KBM-7 (cell line): ENCODE measurements at regions not wholly inside any gene's neighbourhood (a gene's known extent, or its start where the extent isn't known, plus 50 kb on each side); places are given as distances from the start of the nearest gene placed in this dataset.

Experiments
- DNase-seq: peaks from one replicate; pipeline ENCODE4 v3.0.0-alpha.2; 2015
- in situ Hi-C: fragments of 300-500 bp; cut with MboI; formaldehyde crosslinking; loops from 2 replicates; pipeline ENCODE4 v1.14.3; 2020; ENCODE audit warnings: low sequenced_read_pairs, low pct_unique_long_range_greater_than_20kb, mixed read lengths

DNA sequence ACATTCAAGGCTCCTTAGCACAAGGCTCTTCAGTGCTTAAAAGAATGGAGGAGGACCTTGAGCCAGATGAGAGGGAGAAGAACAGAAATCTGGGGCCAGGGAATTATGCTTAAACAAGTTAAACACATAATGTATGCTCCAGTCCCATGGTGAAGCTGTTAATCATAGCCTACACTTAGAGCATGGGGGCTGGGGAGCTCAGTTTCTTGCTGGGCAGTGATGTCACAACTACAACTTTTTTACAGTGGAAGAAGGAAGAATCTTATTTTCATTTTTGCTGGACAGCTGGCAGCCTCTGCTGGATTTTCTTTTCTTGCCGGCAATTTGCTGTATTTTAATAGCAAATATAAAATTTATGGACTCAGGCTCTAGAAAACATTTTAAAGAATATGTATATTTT, 432.5 kb downstream of the CD109 start:
- no peak for DNase-seq
- in situ Hi-C loops = no loop called here

GRCh38 chr6:74117113-74117512, 421.1 kb downstream of the CD109 start:
- no peak for DNase-seq
- in situ Hi-C loops = no loop called here

DNA sequence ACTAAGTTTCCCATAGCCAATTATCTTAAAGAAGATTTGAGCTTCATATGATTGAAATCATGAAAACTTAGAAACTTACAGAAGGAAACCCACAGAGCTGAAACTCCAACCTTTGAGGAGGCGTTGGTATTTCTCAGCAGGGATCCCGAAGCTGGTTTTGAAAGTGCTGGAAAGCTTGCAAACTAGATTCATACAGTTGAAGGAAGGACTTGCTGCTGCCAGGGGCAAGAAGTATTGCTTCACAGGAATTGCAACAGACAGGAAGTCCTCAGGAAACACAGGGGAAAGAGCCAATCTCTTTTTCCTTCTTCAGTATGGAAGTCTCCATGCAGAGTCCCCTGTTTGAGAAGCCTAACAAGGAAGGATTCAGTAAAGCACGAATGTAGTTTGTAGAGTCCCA, 419.7 kb downstream of the CD109 start:
- no peak for DNase-seq
- in situ Hi-C loops = no loop called here

DNA sequence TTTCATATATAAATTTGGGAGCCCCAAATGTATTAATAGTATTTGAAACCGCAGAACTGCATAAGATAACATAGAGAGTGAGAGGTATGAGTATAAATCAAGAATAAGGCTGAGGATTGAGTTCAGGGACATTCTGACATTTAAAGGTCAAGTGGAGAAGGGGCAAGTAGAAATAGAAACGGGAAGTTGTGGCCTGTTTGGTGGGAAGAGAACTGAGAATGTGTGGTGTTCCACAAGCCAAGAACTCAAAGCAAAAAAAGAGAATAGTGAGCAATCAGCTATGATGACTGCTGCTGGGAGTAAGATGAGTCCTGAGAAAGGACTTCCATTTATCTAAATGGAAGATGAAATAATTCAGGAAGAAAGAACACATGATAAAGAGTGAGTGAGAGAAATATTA, 418.4 kb downstream of the CD109 start:
- DNase-seq = peak; percentile 43
- in situ Hi-C loops = no loop called here

GRCh38 chr6:74113901-74114300, 417.9 kb downstream of the CD109 start:
- DNase-seq = no peak
- in situ Hi-C loops = no loop called here

GRCh38 chr6:74103417-74103816, 407.4 kb downstream of the CD109 start:
- DNase-seq = no peak
- in situ Hi-C loops = no loop called here

GRCh38 chr6:74100719-74101287, 404.8 kb downstream of the CD109 start:
- DNase-seq = no peak
- in situ Hi-C loops = no loop called here

DNA sequence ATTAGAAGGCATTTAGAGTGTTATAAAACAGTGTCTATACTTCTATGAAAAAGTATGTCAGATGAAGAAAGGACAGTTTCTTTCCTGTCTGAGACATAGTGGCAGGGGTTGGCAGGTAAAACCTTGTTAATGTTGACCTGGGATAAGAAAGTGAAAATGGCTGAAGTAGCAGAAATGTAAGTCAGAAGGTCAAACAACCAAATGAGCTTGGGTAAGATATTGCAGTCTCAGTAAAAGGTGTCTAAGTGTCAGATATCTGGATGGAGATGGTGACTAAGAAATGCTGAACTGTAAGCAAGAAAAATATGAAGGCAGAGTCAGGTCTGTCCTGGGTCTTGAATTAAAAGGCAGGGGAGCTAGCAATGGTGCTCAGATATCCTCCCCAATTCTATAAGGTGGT, 400.3 kb downstream of the CD109 start:
- in situ Hi-C loops = no loop called here
- DNase-seq = no peak

DNA sequence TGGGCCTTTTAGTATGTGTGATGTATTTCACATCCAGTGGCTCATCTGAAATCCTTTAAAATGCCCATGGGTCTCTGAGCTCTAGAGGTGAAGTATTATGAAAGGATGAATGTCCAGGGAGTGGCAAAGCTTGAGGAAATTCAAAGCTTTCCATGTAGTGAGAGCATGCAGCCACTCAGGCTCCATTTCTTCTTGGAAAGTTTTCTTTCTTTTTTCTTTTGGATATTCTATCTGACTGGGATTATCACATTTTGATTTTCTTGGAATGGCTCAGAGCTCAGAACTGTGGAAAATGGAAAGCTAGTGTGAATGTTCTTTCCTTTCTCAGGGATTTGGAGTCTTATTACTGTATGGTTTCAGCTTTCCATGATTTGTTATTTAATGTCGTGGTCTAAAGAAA, 397.4 kb downstream of the CD109 start:
- DNase-seq = no peak
- in situ Hi-C loops = no loop called here

DNA sequence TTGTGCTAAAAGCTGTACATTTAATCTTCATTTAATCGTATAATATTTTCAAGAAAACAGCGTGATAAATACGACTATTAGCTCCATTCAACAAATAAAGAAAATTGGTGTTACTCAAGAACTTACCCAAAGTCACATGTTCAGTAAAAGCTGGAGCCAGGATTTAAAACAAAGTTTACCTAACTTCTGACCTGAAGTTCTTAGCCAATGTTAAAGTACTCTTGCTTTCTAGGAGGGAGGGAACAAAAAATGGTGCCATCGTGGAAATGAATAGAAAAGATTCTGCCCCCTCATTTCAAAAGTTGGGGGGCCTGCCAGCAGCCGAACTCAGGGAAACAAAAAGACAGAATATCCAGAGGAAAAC, 395.8 kb downstream of the CD109 start:
- in situ Hi-C loops = no loop called here
- DNase-seq = no peak

DNA sequence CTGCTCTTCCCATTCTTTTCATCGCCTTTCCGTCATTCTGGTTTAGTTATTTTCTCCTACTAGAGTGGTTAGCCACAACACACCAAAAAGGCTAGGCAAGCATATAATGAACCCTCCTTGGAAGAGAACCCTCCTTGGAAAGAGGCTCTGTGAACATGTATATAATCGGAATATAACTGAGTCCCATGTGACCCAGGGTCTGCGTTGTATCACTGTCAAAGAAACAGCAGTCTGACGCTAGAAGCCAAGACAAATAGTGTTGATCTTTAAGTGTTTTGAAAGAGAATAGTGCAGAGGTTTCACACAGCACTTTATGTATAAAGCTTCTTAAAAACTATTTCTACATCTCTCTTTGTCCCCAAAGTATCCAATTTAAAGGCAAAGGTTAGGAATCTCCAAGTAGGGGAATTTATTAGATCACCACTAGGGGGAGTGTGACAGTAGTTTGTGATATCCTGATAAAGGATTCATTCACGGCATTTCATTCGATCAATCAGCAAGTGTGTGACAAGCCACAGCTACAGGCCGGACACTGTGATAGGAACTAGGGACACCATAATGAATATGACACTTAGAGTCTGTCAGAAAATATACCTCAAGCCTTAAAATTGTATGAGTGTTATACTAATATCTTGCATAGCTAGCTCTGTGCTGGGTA, 395.3 kb downstream of the CD109 start:
- DNase-seq = peak; percentile 41
- in situ Hi-C loops = no loop called here

- DNase-seq = peak; percentile 2
- in situ Hi-C loops = no loop called here
Measured at GRCh38 chr6:74087899-74088298, 391.9 kb downstream of the CD109 start.

GRCh38 chr6:74075896-74076295, 379.9 kb downstream of the CD109 start:
- in situ Hi-C loops = no loop called here
- DNase-seq = no peak

GRCh38 chr6:74075323-74075722, 379.3 kb downstream of the CD109 start:
- in situ Hi-C loops = no loop called here
- no peak for DNase-seq

- DNase-seq = no peak
- in situ Hi-C loops = no loop called here
Measured at GRCh38 chr6:74074645-74075044, 378.6 kb downstream of the CD109 start.

GRCh38 chr6:74073999-74074398, 378.0 kb downstream of the CD109 start:
- no peak for DNase-seq
- in situ Hi-C loops = no loop called here

DNA sequence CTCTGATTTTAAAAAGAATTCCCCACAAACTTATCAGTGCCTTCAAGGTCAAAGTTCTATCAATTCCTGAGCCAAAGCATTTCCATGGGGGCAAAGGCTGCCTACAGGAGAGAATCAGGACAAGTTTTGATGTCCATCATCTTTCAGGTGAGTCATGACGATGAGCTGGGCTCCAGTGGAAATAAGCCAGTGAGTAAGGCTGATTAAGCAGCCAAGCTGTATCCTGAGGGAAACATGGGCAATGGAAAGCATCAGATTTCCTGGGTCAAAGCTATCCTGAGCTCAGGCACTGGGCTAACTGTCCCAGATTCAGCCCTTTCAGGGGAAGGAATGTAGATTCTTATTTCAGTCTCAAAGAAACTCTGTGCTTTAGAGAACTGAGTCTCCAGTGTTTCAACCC, 377.4 kb downstream of the CD109 start:
- in situ Hi-C loops = no loop called here
- no peak for DNase-seq

DNA sequence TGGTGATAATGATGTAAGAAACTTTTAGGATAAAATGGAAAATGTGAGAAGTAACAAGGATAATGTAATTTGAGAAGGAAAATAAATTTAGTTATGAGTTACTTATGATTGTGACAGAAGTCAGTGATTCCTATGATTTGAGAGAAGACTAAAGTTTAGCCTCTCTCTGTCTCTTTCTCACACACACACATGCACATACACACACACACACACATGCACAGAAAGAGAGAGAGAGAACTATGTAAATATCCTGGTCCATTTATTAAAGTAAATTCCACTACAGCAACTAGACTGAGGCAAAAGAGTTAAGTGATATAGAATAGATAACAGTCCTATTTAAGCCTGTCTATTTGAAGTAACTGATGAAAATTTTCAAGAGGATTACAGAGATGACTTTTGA, 375.2 kb downstream of the CD109 start:
- no peak for DNase-seq

GRCh38 chr6:74070711-74071110, 374.7 kb downstream of the CD109 start:
- in situ Hi-C loops = no loop called here
- no peak for DNase-seq

More for the DNA sequence above, 375.2 kb downstream of the CD109 start:
- in situ Hi-C loops = no loop called here

GRCh38 chr6:74070091-74070490, 374.1 kb downstream of the CD109 start:
- DNase-seq = no peak
- in situ Hi-C loops = no loop called here

DNA sequence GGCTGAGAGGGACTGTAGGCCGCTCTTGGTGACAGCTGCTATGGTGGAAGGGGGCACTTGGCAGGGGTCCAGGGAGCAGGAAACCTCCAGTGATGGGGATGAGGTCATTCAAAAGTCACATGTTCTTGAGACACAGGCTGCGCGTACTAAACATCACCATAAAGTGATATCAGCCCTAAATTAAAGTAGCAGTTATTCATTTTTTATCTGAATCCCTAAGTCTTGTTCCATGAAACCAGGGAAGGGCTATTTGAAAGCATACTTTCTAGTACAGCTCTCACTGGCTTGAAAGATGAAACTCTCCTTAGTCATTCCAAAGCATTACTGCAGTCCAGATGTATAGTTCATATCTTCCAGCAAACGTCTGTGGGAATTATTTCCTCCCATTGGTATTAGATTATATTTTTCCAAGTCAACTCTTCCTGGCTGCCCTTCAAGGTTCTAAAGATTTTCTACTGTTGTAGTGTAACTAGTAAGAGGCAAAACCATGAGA, 373.1 kb downstream of the CD109 start:
- in situ Hi-C loops = no loop called here
- DNase-seq = no peak
